A673 (cell line): ENCODE measurements at regions not wholly inside any gene's neighbourhood (a gene's known extent, or its start where the extent isn't known, plus 50 kb on each side); places are given as distances from the start of the nearest gene placed in this dataset.

ENCODE experiments used
- BruUV-seq: library from RNA; stranded (reverse); fragments of 400-500 nt; replicated peaks from 2 replicates; lab custom pipeline; 2021; lab: Mats Ljungman, UMichigan
- CTCF ChIA-PET: fragments of 300-600 bp; sonication (Branson Sonifier 250); formaldehyde crosslinking; loops from one replicate; lab custom pipeline; 2022; ENCODE audit warnings: antibody characterized with exemption; lab: Charles Lee
- POLR2A ChIA-PET: fragments of 300-600 bp; sonication (Branson Sonifier 250); formaldehyde crosslinking; loops from one replicate; lab custom pipeline; 2022; ENCODE audit warnings: antibody characterized with exemption; ENCODE audit not compliant: low non-redundant PET; lab: Charles Lee
- DNase-seq: peaks from one replicate; pipeline ENCODE4 v3.0.0-alpha.2; 2015; ENCODE audit warnings: low spot score
- H3K27ac ChIP-seq: fragments of 200-600 bp; sonication (generic); 2 replicates; pipeline ENCODE4 v1.5.1; 2016; ENCODE audit warnings: mixed run types, low read depth, mild to moderate bottlenecking, mixed read lengths, antibody characterized with exemption, low read length; ENCODE audit not compliant: poor library complexity, severe bottlenecking
- H3K27me3 ChIP-seq: fragments of 200-600 bp; sonication (generic); replicated peaks from 2 replicates; pipeline ENCODE4 v1.6.1; 2017; ENCODE audit warnings: mixed run types, low read depth, mild to moderate bottlenecking, mixed read lengths, antibody characterized with exemption, low read length; ENCODE audit not compliant: insufficient read depth, poor library complexity
- H3K36me3 ChIP-seq: fragments of 200-600 bp; sonication (generic); 2 replicates; pipeline ENCODE4 v1.6.1; 2016; ENCODE audit warnings: mixed run types, mild to moderate bottlenecking, mixed read lengths, antibody characterized with exemption, low read length; ENCODE audit not compliant: insufficient read depth, poor library complexity, severe bottlenecking
- H3K4me1 ChIP-seq: fragments of 200-600 bp; sonication (generic); 2 replicates; pipeline ENCODE4 v1.6.1; 2017; ENCODE audit warnings: mixed run types, mild to moderate bottlenecking, mixed read lengths, antibody characterized with exemption, low read length; ENCODE audit not compliant: insufficient read depth, poor library complexity, severe bottlenecking
- H3K4me3 ChIP-seq: fragments of 200-600 bp; sonication (generic); 2 replicates; pipeline ENCODE4 v1.5.1; 2016; ENCODE audit warnings: low read depth, mixed run types, mild to moderate bottlenecking, mixed read lengths, low read length; ENCODE audit not compliant: poor library complexity, severe bottlenecking
- H3K9me3 ChIP-seq: fragments of 200-600 bp; sonication (generic); 2 replicates; pipeline ENCODE4 v1.6.1; 2016; ENCODE audit warnings: mixed run types, low read depth, mild to moderate bottlenecking, mixed read lengths, antibody characterized with exemption, low read length; ENCODE audit not compliant: poor library complexity, severe bottlenecking
- CTCF ChIP-seq: fragments of 300-800, 200-600 bp; sonication (generic); conservative IDR thresholded peaks from 2 replicates; pipeline ENCODE4 v1.5.1; 2017; ENCODE audit warnings: low read depth, mild to moderate bottlenecking, antibody characterized with exemption, low read length, moderate library complexity, mixed read lengths
- EZH2 ChIP-seq: fragments of 200-600 bp; sonication (generic); IDR thresholded peaks from 2 replicates; pipeline ENCODE4 v1.6.1; 2017; ENCODE audit warnings: borderline replicate concordance, low read depth, mild to moderate bottlenecking, mixed read lengths, antibody characterized with exemption, low read length; ENCODE audit not compliant: poor library complexity, severe bottlenecking
- intact Hi-C: fragments of 100-400 bp; cut with micrococcal nuclease; formaldehyde crosslinking; loops from one replicate; pipeline ENCODE4 v1.10.0; 2022; ENCODE audit not compliant: unreplicated experiment

DNA sequence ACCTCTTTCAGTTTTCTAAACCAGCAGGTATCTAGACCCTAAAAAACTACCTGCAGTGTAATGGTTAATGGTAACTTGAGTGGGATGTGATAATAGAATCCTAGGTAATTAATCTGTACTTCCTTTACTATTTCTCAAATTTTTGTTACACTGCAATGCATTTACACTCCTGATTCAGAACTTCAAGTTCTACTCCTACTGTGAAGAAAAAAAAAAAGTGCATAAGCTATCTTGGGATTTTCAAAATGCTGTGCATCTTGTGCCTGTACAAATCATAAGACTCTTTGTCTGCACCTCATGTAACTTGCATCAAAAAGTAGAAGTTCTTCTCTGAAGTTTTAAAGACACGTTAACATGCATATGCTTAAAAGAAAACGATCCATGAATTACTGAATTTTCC, 554.1 kb downstream of the CETN3 start:
- TF ChIP-seq CTCF (no peak), EZH2 (no peak)
- Histone ChIP-seq H3K36me3 (no peaks in the 10 kb centered on the region), H3K27ac (no peak overlapping the region), H3K4me1 (no peaks in the 10 kb centered on the region), H3K9me3 (no peaks in the 10 kb centered on the region), H3K4me3 (no peak overlapping the region), H3K27me3 (no peaks in the 10 kb centered on the region)
- CTCF ChIA-PET = no interaction called here
- BruUV-seq = no TSS peak
- POLR2A ChIA-PET = no interaction called here
- no peak for DNase-seq
- intact Hi-C loops = no loop called here

GRCh38 chr5:89851911-89852310, 557.6 kb downstream of the CETN3 start:
- Histone ChIP-seq H3K4me1 (no peaks in the 10 kb centered on the region), H3K4me3 (no peak overlapping the region), H3K9me3 (no peaks in the 10 kb centered on the region), H3K36me3 (no peaks in the 10 kb centered on the region), H3K27me3 (no peaks in the 10 kb centered on the region), H3K27ac (no peak overlapping the region)
- ChIA-PET POLR2A (no interaction called here), CTCF (no interaction called here)
- BruUV-seq = no TSS peak
- intact Hi-C loops = no loop called here
- no peak for DNase-seq
- TF ChIP-seq EZH2 (no peak), CTCF (no peak)

DNA sequence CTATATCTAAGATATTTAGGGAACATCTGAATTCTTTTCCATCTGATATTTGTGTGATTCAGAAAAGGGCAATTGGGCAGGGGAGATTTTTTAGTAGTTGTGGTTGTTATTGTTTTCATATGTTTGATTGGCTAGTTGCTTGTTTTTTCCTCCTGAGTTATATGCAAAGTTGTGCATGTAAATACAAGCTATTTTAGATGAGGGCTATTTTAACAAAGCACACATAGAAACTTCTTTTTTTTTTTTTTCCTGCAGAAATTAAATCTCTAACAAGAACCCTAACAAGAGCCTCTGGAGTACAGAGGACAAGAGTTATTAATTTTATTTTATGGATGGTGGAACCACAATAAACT, 559.1 kb downstream of the CETN3 start:
- H3K27me3 ChIP-seq = no peaks in the 10 kb centered on the region
- no peaks in the 10 kb centered on the region for H3K9me3 ChIP-seq
- intact Hi-C loops = no loop called here
- TF ChIP-seq CTCF (no peak), EZH2 (no peak)
- no peak for DNase-seq
- CTCF ChIA-PET = no interaction called here
- no peaks in the 10 kb centered on the region for H3K36me3 ChIP-seq
- H3K27ac ChIP-seq = no peak overlapping the region
- H3K4me3 ChIP-seq = no peak overlapping the region
- no TSS peak for BruUV-seq
- no peaks in the 10 kb centered on the region for H3K4me1 ChIP-seq
- POLR2A ChIA-PET = no interaction called here
